SK-N-SH (cell line): ENCODE measurements at regions not wholly inside any gene's neighbourhood (a gene's known extent, or its start where the extent isn't known, plus 50 kb on each side); places are given as distances from the start of the nearest gene placed in this dataset.

Experiments used
- CTCF ChIA-PET: fragments of 300-600, 350-600 bp; formaldehyde crosslinking; extraction: SDS; loops from one replicate; lab custom pipeline; 2021; lab: Yijun Ruan, JAX
- POLR2A ChIA-PET: fragments of 350-600 bp; sonication (Branson Sonifier 250); formaldehyde crosslinking; extraction: SDS; loops from one replicate; lab custom pipeline; 2020; ENCODE audit warnings: antibody characterized with exemption, inconsistent platforms; lab: Yijun Ruan, JAX
- DNase-seq: peaks from one replicate; pipeline ENCODE4 v3.0.0; 2012
- H2AFZ ChIP-seq: fragments of 200-600 bp; sonication (generic); 2 replicates; pipeline ENCODE4 v1.8.1; 2016; ENCODE audit warnings: antibody characterized with exemption, mild to moderate bottlenecking, low read depth
- H3F3A ChIP-seq: fragments of 200-600 bp; sonication (generic); replicated peaks from 2 replicates; pipeline ENCODE3; 2016; ENCODE audit warnings: antibody characterized with exemption, mild to moderate bottlenecking; ENCODE audit not compliant: insufficient read depth
- H3K27ac ChIP-seq, 2 experiments: fragments of 200-500 bp in 1 of 2; fragments of 200-600 bp in 1 of 2; sonication (Bioruptor generic) in 1 of 2; sonication (generic), shearing (Covaris generic) in 1 of 2; 2 replicates each; pipeline versions ENCODE4 v1.5.1 to v1.6.1; 2014 to 2016; ENCODE audit warnings: low read depth in 2 of 2, inconsistent platforms in 1 of 2, low read length in 1 of 2, mild to moderate bottlenecking in 1 of 2, mixed read lengths in 1 of 2
- H3K27me3 ChIP-seq: fragments of 200-600 bp; sonication (generic), shearing (Covaris generic); 2 replicates; pipeline ENCODE4 v1.6.1; 2016; ENCODE audit warnings: mixed run types; ENCODE audit not compliant: insufficient read depth
- H3K36me3 ChIP-seq, 2 experiments: fragments of 200-500 bp in 1 of 2; fragments of 200-600 bp in 1 of 2; sonication (Bioruptor generic) in 1 of 2; sonication (generic) in 1 of 2; replicated peaks in 1 of 2; 2 replicates each; pipeline versions ENCODE3 to v1.5.1; 2014 to 2016; ENCODE audit warnings: low read length in 1 of 2, mild to moderate bottlenecking in 1 of 2; ENCODE audit not compliant: insufficient read depth in 2 of 2, control insufficient read depth in 1 of 2
- H3K4me1 ChIP-seq, 2 experiments: fragments of 200-500 bp in 1 of 2; fragments of 200-600 bp in 1 of 2; sonication (Bioruptor generic) in 1 of 2; sonication (generic), shearing (Covaris generic) in 1 of 2; 2 replicates each; pipeline versions ENCODE4 v1.5.1 to v1.6.1; 2014 to 2016; ENCODE audit warnings: low read depth in 1 of 2, low read length in 1 of 2, mixed run types in 1 of 2; ENCODE audit not compliant: insufficient read depth in 2 of 2, control insufficient read depth in 1 of 2
- H3K4me2 ChIP-seq: fragments of 200-600 bp; sonication (generic), shearing (Covaris generic); 2 replicates; pipeline ENCODE4 v1.6.1; 2017; ENCODE audit warnings: mixed run types
- H3K4me3 ChIP-seq, 2 experiments: fragments of 200-500 bp in 1 of 2; fragments of 200-600 bp in 1 of 2; sonication (Bioruptor generic) in 1 of 2; sonication (generic), shearing (Covaris generic) in 1 of 2; 2 replicates each; pipeline versions ENCODE4 v1.5.1 to v1.8.1; 2014 to 2016; ENCODE audit warnings: low read depth in 2 of 2, inconsistent platforms in 1 of 2, low read length in 1 of 2, mild to moderate bottlenecking in 1 of 2, mixed read lengths in 1 of 2, moderate library complexity in 1 of 2
- H3K79me2 ChIP-seq: fragments of 200-600 bp; sonication (generic); 2 replicates; pipeline ENCODE4 v1.8.1; 2017; ENCODE audit warnings: mild to moderate bottlenecking; ENCODE audit not compliant: insufficient read depth
- H3K9ac ChIP-seq: fragments of 200-600 bp; sonication (generic); 2 replicates; pipeline ENCODE4 v1.6.1; 2017; ENCODE audit warnings: mixed run types
- H3K9me2 ChIP-seq: fragments of 200-600 bp; sonication (generic); 2 replicates; pipeline ENCODE4 v1.6.1; 2017; ENCODE audit warnings: mixed run types
- H3K9me3 ChIP-seq: fragments of 200-600 bp; sonication (generic); 2 replicates; pipeline ENCODE4 v1.6.1; 2017; ENCODE audit warnings: mixed run types, mild to moderate bottlenecking, moderate library complexity
- H4K20me1 ChIP-seq: fragments of 200-600 bp; sonication (generic); 2 replicates; pipeline ENCODE4 v1.6.1; 2017; ENCODE audit warnings: mild to moderate bottlenecking, mixed run types; ENCODE audit not compliant: insufficient read depth
- GABPA ChIP-seq: IDR thresholded peaks from 2 replicates; pipeline ENCODE4 v1.4.0; 2012; ENCODE audit warnings: low read depth, mild to moderate bottlenecking
- IRF3 ChIP-seq: fragments of 150-350 bp; IDR thresholded peaks from 2 replicates; pipeline ENCODE4 v1.6.1; 2016; ENCODE audit warnings: mild to moderate bottlenecking, low read depth, low read length
- MAX ChIP-seq: IDR thresholded peaks from 2 replicates; pipeline ENCODE4 v1.4.0; 2012; ENCODE audit warnings: low read depth
- NRF1 ChIP-seq: IDR thresholded peaks from 2 replicates; pipeline ENCODE4 v1.6.1; 2012; ENCODE audit warnings: low read depth, mild to moderate bottlenecking, low read length
- POLR2AphosphoS5 ChIP-seq: IDR thresholded peaks from 2 replicates; pipeline ENCODE4 v1.6.1; 2012; ENCODE audit warnings: low read depth, low read length
- REST ChIP-seq: IDR thresholded peaks from 2 replicates; pipeline ENCODE4 v1.6.1; 2012; ENCODE audit warnings: mild to moderate bottlenecking, low read depth, low read length, moderate library complexity
- SIN3A ChIP-seq: IDR thresholded peaks from 2 replicates; pipeline ENCODE4 v1.6.1; 2012; ENCODE audit warnings: low read depth, mild to moderate bottlenecking, low read length, moderate library complexity, borderline replicate concordance
- SMC3 ChIP-seq: IDR thresholded peaks from 2 replicates; pipeline ENCODE4 v1.6.1; 2012; ENCODE audit warnings: low read depth, low read length, improper control_type of control experiment
- TEAD4 ChIP-seq: IDR thresholded peaks from 2 replicates; pipeline ENCODE4 v1.4.0; 2012; ENCODE audit warnings: mild to moderate bottlenecking, borderline replicate concordance; ENCODE audit not compliant: insufficient read depth
- WGBS: methylation state at CpG from one replicate; pipeline ENCODE4 v1.1.6; 2017; ENCODE audit warnings: low lambda C conversion rate; 5-methylcytosine and 5-hydroxymethylcytosine counted together

GRCh38 chr4:154984616-154985015, 203.5 kb downstream of the RBM46 start:
- peaks cover 0 to 2% of the 10 kb centered on the region in 2 experiments; a peak in 1 of 4 replicates for H3K4me1 ChIP-seq
- no peak overlapping the region for H2AFZ ChIP-seq
- H3K27me3 ChIP-seq, result no peaks in the 10 kb centered on the region
- H3K27ac ChIP-seq, result no peak overlapping the region
- H3K4me2 ChIP-seq, result no peak overlapping the region
- H3K9me2 ChIP-seq, result no peaks in the 10 kb centered on the region
- H4K20me1 ChIP-seq, result no peaks in the 10 kb centered on the region
- H3K36me3 ChIP-seq, result no peaks in the 10 kb centered on the region
- DNase-seq, result no peak
- POLR2A ChIA-PET, result no interaction called here
- H3K79me2 ChIP-seq, result no peaks in the 10 kb centered on the region
- no peak overlapping the region for H3K9ac ChIP-seq
- TF ChIP-seq SMC3 (no peak), TEAD4 (no peak), NRF1 (no peak), GABPA (no peak), POLR2AphosphoS5 (no peak), SIN3A (no peak)
- no peaks in the 10 kb centered on the region for H3K9me3 ChIP-seq
- CTCF ChIA-PET, result interaction anchor here (1.0 kb wide), 2 partner anchors 177 to 371 kb away, joined by 4 read pairs; no protein-coding TSS in a partner anchor
- WGBS, result 0% methylated on average over 1 of the region's 1 CpG
- H3K4me3 ChIP-seq, result no peak overlapping the region
- no peaks in the 10 kb centered on the region for H3F3A ChIP-seq

- TF ChIP-seq IRF3 (no peak), MAX (no peak), GABPA (no peak), REST (no peak)
- Histone ChIP-seq H3K9me3 (no peaks in the 10 kb centered on the region), H3K79me2 (no peaks in the 10 kb centered on the region), H3K27ac (no peak overlapping the region), H3F3A (no peaks in the 10 kb centered on the region), H3K4me1 (peaks cover 0 to 2% of the 10 kb centered on the region in 2 experiments; a peak in 2 of 4 replicates), H4K20me1 (no peaks in the 10 kb centered on the region), H3K9me2 (no peaks in the 10 kb centered on the region), H3K4me2 (no peak overlapping the region), H3K9ac (no peak overlapping the region), H3K27me3 (no peaks in the 10 kb centered on the region), H3K4me3 (no peak overlapping the region), H3K36me3 (no peaks in the 10 kb centered on the region), H2AFZ (no peak overlapping the region)
- no peak for DNase-seq
- ChIA-PET POLR2A (no interaction called here), CTCF (no interaction called here)
- WGBS, result 21% methylated on average over 5 of the region's 5 CpGs
Measured at GRCh38 chr4:154985673-154986072, 204.6 kb downstream of the RBM46 start.
